Kidney glomerular epithelial cell (primary cell): ENCODE measurements at regions not wholly inside any gene's neighbourhood (a gene's known extent, or its start where the extent isn't known, plus 50 kb on each side); places are given as distances from the start of the nearest gene placed in this dataset.
"Not testable (repeated sequence)": the region's sequence is repeated elsewhere in the genome, so short reads cannot be mapped to it uniquely, and the experiment has no call there.

Source experiments
- DNase-seq: peaks from one replicate; lab custom pipeline; 2025; lab: John Stamatoyannopoulos, UW

- DNase-seq, result peak; percentile 76
Observed at GRCh38 chr12:67716817-67717216, 68.3 kb downstream of the DYRK2 start.

GRCh38 chr12:67719303-67719702 lies 70.8 kb downstream of the DYRK2 start:
- DNase-seq, result not testable (repeated sequence)

GRCh38 chr12:67720351-67720856 lies 71.9 kb downstream of the DYRK2 start:
- peak; percentile 13 for DNase-seq

- no peak for DNase-seq
Observed at GRCh38 chr12:67721248-67721647, 72.7 kb downstream of the DYRK2 start.

GRCh38 chr12:67722296-67722695 lies 73.8 kb downstream of the DYRK2 start:
- no peak for DNase-seq

- DNase-seq, result no peak
Observed at GRCh38 chr12:67726868-67727267, 78.3 kb downstream of the DYRK2 start.

- DNase-seq, result no peak
Observed at GRCh38 chr12:67727702-67728666, 79.4 kb downstream of the DYRK2 start.

GRCh38 chr12:67732857-67733256 lies 84.3 kb downstream of the DYRK2 start:
- DNase-seq, result no peak

DNA sequence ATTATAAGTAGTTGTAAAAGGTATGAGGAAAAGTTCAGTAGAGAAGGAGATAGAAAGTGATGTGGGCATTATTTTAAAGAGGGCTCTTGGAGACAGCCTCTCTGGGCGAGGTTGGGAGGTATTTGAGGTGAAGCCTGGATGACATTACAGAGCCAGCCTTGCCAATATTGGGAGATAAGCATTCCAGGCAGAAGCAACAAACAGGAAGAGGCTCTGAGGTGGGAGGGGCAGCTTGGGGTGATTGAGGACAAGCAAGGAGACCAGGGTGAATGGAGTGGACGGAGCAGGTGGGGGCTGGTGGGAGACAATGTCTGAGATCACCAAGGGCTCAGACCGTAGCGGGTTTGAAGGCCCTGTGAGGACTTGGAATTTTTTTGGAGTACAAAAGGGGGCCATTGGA lies 87.3 kb downstream of the DYRK2 start:
- DNase-seq, result no peak

DNA sequence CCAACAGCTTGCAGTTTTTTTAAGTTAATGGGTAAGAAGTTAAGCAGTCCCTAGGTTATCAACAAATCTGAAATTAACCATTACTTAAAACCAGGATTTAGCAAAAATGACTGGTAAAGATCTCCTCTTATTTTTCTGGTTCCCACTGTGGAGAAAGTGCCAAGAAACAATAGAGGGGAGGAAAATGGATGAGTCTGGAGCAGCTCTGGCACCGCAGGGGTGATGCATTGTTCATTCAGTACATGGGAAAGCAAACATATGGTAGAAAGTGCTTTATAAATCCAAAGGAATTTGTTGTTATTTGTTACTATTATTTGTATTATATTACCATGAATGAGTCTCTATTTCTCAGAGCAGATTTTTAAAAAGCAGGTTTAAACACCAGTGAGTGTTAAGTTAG lies 92.2 kb downstream of the DYRK2 start:
- no peak for DNase-seq

DNA sequence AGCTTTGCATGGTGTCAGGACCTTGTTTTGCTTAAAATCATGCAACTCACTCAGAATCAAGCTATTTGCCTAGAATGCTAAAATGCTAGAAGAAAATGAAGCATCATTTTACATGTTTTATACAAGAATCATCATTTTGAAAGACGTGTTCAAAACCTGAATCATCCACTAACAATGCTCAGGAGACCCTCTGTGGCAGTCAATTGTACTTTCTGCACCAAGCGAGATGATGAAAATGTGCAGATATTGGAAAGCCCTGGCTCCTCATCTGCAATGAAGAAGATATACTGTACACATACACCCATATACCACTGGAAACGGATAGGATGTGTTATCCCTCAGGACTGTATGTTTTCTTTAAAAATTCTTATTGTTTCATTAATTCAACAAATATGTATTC lies 92.7 kb downstream of the DYRK2 start:
- DNase-seq, result no peak

GRCh38 chr12:67742461-67742860 lies 93.9 kb downstream of the DYRK2 start:
- no peak for DNase-seq

GRCh38 chr12:67747869-67748742 lies 99.6 kb downstream of the DYRK2 start:
- peak; percentile 14 for DNase-seq

GRCh38 chr12:67748743-67749040 lies 100.1 kb downstream of the DYRK2 start:
- DNase-seq, result peak; percentile 14

GRCh38 chr12:67750513-67751183 lies 102.1 kb downstream of the DYRK2 start:
- no peak for DNase-seq

DNA sequence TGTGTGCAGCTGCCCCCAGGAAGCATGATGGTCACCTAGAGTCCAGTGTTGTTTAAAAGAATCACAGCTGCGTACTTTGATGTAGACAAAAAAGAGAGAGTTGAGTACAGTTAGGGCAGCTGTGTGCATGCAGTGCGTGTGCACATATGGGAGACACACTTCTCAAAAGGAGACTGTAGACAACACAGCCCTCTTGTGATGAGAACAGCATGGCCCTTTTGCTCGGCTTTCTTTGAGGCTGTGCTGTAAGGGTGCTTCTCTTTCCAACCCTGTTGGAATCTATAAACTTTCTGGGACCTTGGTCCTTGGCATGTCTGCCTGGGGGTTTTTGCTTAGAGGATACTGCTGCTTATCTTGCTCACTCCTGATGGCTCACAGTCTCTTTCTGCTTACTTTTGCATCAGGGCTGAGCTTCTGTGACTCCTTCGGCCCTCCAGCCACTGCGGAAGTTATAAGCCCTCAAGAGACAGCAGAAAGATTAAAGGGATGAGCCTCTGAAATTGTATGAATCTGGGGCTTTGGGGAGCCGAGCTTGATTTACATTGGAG lies 102.9 kb downstream of the DYRK2 start:
- no peak for DNase-seq

DNA sequence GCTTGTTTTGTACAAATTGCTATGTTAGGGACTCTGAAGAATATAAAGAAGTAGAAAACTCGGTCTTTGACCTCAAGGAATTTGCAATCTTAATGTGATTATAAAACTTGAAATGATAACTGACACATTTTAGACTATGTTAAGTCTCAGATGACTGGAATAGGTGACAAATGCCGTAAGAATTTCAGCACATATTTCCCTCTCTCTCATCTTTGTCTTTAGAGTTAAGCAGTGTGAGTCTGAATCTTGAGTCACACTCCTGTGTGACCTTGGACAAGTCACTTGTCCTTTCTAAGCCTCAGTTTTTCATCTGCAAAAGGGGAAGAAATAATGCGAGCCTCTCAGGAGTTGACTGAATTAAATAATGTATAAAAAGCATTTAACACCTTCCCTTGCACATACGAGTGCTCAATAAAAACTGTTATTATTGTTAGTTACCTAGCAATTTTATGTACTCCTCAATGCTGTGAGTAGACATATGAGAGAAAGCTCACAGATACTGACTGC lies 103.7 kb downstream of the DYRK2 start:
- DNase-seq, result no peak

- no peak for DNase-seq
Observed at GRCh38 chr12:67754933-67755697, 106.6 kb downstream of the DYRK2 start.

DNA sequence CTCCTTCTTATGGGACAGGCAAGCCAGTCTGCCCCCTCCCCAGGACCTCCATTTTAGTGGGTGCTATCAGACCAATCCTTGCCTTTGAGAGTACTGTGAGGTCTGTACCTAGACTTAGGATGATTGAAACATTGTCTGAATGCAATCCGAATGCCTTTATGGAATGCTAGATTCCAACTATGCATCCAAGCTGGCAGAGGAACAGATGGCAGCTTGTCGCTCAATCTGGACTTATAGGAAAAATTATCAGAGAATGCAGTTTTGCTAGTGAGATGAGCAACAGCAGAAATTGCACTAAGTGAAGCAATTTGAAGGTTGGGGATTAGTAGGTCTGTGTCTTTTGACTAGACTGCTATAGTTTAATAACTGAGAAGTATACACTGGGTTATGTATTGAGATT lies 109.1 kb downstream of the DYRK2 start:
- DNase-seq, result no peak

DNA sequence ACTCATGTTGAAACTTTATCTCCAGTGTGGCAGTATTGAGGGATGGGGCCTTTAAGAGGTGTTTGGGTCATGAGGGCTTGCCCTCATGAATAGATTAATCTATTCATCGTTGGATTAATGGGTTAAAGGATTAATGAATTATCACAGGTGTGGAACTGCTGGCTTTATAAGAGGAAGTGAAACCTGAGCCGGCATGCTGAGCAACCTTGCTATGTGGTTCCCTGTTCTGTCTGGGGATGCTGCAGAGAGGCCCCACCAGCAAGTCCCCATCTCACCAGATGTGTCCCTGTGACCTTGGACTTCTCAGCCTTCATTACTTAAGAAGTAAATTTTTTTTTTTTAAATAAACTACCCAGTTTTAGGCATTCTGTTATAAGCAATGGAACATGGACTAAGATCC lies 109.6 kb downstream of the DYRK2 start:
- DNase-seq, result no peak

DNA sequence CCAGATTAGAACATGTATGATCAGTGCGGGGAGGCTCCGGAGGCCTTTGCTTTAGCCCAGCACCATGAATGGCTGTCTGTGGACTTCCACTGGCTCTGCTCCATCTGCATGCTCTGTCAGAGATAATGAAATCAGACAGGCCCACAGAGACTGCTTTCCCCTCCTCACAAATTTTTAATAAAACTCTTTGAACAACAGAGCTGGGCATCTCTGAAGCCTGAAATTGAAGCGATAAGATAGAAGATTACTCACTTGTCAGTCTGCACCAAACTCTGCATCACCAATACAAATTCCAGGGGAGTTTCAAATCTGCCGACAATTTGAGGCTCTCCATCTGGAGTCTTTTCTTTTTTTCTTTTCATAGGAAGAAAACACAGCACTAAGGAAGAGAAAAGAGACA lies 110.0 kb downstream of the DYRK2 start:
- DNase-seq, result no peak
